RKO (cell line): ENCODE measurements at regions not wholly inside any gene's neighbourhood (a gene's known extent, or its start where the extent isn't known, plus 50 kb on each side); places are given as distances from the start of the nearest gene placed in this dataset.

Experiments
- DNase-seq: peaks from one replicate; pipeline ENCODE4 v3.0.0-alpha.2; 2016; ENCODE audit warnings: low spot score

GRCh38 chr3:180284331-180285110 is 247.8 kb upstream of the PEX5L start:
- DNase-seq, result peak; percentile 15

- DNase-seq, result no peak
Measured at GRCh38 chr3:180287703-180288102, 251.0 kb upstream of the PEX5L start.

- no peak for DNase-seq
Measured at GRCh38 chr3:180288816-180289215, 252.1 kb upstream of the PEX5L start.

- no peak for DNase-seq
Measured at GRCh38 chr3:180290300-180290699, 253.6 kb upstream of the PEX5L start.

GRCh38 chr3:180294282-180295027 is 257.7 kb upstream of the PEX5L start:
- DNase-seq, result no peak

- no peak for DNase-seq
Measured at GRCh38 chr3:180295811-180296210, 259.1 kb upstream of the PEX5L start.

GRCh38 chr3:180296971-180297370 is 260.2 kb upstream of the PEX5L start:
- no peak for DNase-seq

GRCh38 chr3:180306155-180306554 is 269.4 kb upstream of the PEX5L start:
- no peak for DNase-seq

GRCh38 chr3:180306691-180307090 is 270.0 kb upstream of the PEX5L start:
- no peak for DNase-seq

- no peak for DNase-seq
Measured at GRCh38 chr3:180311242-180311641, 274.5 kb upstream of the PEX5L start.

- no peak for DNase-seq
Measured at GRCh38 chr3:180316321-180316720, 279.6 kb upstream of the PEX5L start.

GRCh38 chr3:180319461-180319860 is 282.5 kb upstream of the TTC14 start:
- DNase-seq, result no peak

- DNase-seq, result no peak
Measured at GRCh38 chr3:180320631-180321030, 281.3 kb upstream of the TTC14 start.

- DNase-seq, result no peak
Measured at GRCh38 chr3:180321534-180321933, 280.4 kb upstream of the TTC14 start.

- DNase-seq, result no peak
Measured at GRCh38 chr3:180322829-180323228, 279.1 kb upstream of the TTC14 start.

- DNase-seq, result no peak
Measured at GRCh38 chr3:180324791-180325190, 277.2 kb upstream of the TTC14 start.

GRCh38 chr3:180325533-180325932 is 276.4 kb upstream of the TTC14 start:
- DNase-seq, result no peak

- no peak for DNase-seq
Measured at GRCh38 chr3:180325958-180326357, 276.0 kb upstream of the TTC14 start.

GRCh38 chr3:180329187-180329586 is 272.8 kb upstream of the TTC14 start:
- no peak for DNase-seq

- DNase-seq, result no peak
Measured at GRCh38 chr3:180329847-180330246, 272.1 kb upstream of the TTC14 start.

GRCh38 chr3:180330440-180330839 is 271.5 kb upstream of the TTC14 start:
- DNase-seq, result no peak

- no peak for DNase-seq
Measured at GRCh38 chr3:180332608-180333007, 269.4 kb upstream of the TTC14 start.

- no peak for DNase-seq
Measured at GRCh38 chr3:180335050-180335449, 266.9 kb upstream of the TTC14 start.

GRCh38 chr3:180340395-180340794 is 261.6 kb upstream of the TTC14 start:
- DNase-seq, result no peak
